Tibial artery (tissue), 4 donors: ENCODE measurements at regions not wholly inside any gene's neighbourhood (a gene's known extent, or its start where the extent isn't known, plus 50 kb on each side); places are given as distances from the start of the nearest gene placed in this dataset.
"Not testable (repeated sequence)": the region's sequence is repeated elsewhere in the genome, so short reads cannot be mapped to it uniquely, and the experiment has no call there.

Experiments
- DNase-seq, 2 donors: peaks; one replicate each; pipeline ENCODE4 v3.0.0-alpha.2; 2019
- H3K27ac ChIP-seq, 2 donors: fragments of 200-600 bp; sonication (generic) in 1 of 2; 1 replicate in 1 of 2; 2 replicates in 1 of 2; pipeline ENCODE4 v1.5.1; 2018 to 2019; ENCODE audit warnings: mild to moderate bottlenecking in 1 of 2
- H3K27me3 ChIP-seq, 2 donors: fragments of 200-600 bp; sonication (generic) in 1 of 2; one replicate each; pipeline versions ENCODE4 v1.5.1 to v1.6.0; 2016 to 2019
- H3K36me3 ChIP-seq, 3 donors: fragments of 200-600 bp; sonication (generic) in 2 of 3; one replicate each; pipeline ENCODE4 v1.5.1; 2016 to 2019; ENCODE audit warnings: mild to moderate bottlenecking in 2 of 3
- H3K4me1 ChIP-seq, 4 donors: fragments of 200-600 bp; sonication (generic) in 2 of 4; 1 replicate in 3 of 4; 2 replicates in 1 of 4; pipeline ENCODE4 v1.5.1; 2016 to 2019
- H3K4me3 ChIP-seq, 2 donors: fragments of 200-600 bp; sonication (generic) in 1 of 2; 1 replicate in 1 of 2; 2 replicates in 1 of 2; pipeline ENCODE4 v1.5.1; 2018 to 2019; ENCODE audit warnings: mild to moderate bottlenecking in 2 of 2
- H3K9me3 ChIP-seq, 3 donors: fragments of 200-600 bp; sonication (generic) in 1 of 3; one replicate each; pipeline ENCODE4 v1.5.1; 2016 to 2019
- intact Hi-C: fragments of 100-400 bp; cut with DNase I; formaldehyde crosslinking; loops from one replicate; pipeline ENCODE4 v1.15.0; 2023; ENCODE audit warnings: low total_unique reads
- TF ChIP-seq, protein P1 (sequence below), 2 experiments: fragments of 200-600 bp in 1 of 2; fragments of 450-650 bp in 1 of 2; IDR thresholded peaks; one replicate each; pipeline ENCODE4 v1.5.1; 2017 to 2019; ENCODE audit warnings: antibody characterized with exemption in 2 of 2, mild to moderate bottlenecking in 1 of 2, moderate library complexity in 1 of 2

DNA sequence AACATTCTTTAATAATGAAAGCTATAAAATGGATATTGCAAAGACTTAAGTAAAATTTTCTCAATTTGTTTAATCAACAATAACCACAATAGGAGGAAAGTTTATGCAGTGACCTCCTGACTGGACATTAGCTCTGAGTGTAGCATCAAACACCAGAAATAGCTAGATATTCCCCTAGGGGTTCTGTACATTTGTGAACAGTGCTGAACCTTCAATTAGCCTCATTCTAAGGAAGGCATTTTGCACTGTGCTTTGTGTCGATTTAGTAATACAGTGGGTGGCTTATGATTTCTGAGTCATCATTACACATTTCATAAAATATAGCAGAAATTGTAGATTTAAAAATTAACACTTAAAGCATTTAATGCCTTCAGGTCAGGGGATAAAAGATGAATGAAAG lies 367.3 kb upstream of the PCDH15 start:
- Histone ChIP-seq H3K4me3 (no peak overlapping the region), H3K27ac (no peak overlapping the region), H3K27me3 (no peaks in the 10 kb centered on the region), H3K9me3 (no peaks in the 10 kb centered on the region), H3K36me3 (no peaks in the 10 kb centered on the region), H3K4me1 (no peaks in the 10 kb centered on the region)
- DNase-seq: no peak
- TF ChIP-seq, protein P1, sequence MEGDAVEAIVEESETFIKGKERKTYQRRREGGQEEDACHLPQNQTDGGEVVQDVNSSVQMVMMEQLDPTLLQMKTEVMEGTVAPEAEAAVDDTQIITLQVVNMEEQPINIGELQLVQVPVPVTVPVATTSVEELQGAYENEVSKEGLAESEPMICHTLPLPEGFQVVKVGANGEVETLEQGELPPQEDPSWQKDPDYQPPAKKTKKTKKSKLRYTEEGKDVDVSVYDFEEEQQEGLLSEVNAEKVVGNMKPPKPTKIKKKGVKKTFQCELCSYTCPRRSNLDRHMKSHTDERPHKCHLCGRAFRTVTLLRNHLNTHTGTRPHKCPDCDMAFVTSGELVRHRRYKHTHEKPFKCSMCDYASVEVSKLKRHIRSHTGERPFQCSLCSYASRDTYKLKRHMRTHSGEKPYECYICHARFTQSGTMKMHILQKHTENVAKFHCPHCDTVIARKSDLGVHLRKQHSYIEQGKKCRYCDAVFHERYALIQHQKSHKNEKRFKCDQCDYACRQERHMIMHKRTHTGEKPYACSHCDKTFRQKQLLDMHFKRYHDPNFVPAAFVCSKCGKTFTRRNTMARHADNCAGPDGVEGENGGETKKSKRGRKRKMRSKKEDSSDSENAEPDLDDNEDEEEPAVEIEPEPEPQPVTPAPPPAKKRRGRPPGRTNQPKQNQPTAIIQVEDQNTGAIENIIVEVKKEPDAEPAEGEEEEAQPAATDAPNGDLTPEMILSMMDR (IDR thresholded peaks at IDR 0.05): no peak
- intact Hi-C loops: no loop called here

DNA sequence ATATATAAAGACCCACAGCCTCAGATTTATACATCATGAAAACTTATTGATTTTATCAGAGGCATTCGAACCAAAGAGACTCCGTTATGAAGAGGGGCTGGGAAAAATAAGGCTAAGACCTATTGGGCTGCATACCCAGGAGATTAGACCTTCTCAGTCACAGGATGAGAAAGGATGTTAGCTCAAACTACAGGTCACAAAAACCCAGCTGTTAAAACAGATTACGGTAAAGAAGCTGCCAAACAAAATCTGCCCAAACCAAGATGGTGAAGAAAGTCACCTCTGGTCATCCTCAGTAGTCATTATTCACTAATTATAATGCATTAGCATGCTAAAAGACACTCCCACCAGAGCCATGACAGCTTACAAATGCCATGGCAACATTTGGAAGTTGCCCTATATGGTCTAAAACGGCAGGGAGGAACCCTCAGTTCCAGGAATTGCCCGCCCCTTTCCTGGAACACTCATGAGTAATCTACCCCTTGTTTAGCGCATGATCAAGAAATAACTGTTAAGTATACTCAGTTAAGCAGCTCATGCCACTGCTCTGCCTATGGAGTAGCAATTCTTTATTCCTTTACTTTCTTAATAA lies 362.5 kb upstream of the PCDH15 start:
- Histone ChIP-seq H3K9me3 (no peaks in the 10 kb centered on the region), H3K36me3 (no peaks in the 10 kb centered on the region), H3K27ac (no peak overlapping the region), H3K4me3 (no peak overlapping the region), H3K4me1 (no peaks in the 10 kb centered on the region), H3K27me3 (no peaks in the 10 kb centered on the region)
- intact Hi-C loops: no loop called here
- TF ChIP-seq, protein P1 (IDR thresholded peaks at IDR 0.05): no peak
- no peak for DNase-seq

DNA sequence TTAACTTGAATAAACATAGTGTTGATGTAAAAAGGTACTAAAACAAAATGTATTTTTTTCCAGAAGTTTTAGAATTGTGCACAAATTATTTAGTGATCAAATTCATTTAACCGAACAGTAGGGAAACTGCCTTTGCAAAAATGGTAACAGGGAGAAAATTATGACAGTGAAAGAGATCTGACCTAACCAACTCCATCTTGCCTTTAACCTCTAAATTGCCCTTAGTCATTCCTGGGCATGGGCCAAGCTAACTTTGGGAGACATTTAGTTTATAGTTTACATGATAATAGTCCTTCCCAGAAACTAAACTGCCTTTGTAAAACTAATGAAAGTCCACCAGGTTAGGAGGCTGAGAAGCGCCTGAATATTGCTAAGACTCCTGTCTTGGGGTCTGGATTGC lies 361.3 kb upstream of the PCDH15 start:
- DNase-seq, H3K4me3 ChIP-seq, H3K4me1 ChIP-seq, H3K9me3 ChIP-seq, H3K27ac ChIP-seq, H3K36me3 ChIP-seq, intact Hi-C loops, H3K27me3 ChIP-seq: not testable (repeated sequence)

DNA sequence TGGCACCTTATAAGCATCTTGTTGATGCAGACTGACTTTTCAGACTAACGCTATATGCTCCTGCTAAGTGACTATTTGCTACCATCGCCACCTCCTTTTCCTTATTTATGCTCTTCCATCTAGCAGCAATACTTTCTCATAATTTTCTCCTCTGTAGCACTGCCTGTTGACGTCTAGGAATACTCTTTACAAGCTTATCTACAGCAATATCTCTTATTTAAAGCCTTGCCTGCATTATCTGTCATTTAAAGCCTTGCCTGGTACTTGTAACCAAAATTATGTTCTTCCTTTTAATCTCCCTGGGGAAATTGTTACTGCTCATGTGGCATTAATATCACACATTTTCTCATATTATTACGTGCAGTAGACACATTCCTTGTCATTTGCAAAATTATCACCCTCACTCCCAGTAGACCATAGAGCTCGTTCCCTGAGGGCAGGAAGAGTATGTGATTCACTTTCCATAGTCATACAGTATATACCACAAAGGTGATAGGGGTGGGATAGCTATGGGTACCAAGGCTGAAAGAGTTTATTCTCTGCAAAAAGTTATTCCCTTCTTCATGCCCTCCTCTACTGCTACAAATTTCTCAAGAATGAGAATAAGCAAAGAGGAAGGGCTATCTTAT lies 359.7 kb upstream of the PCDH15 start:
- TF ChIP-seq, protein P1 (IDR thresholded peaks at IDR 0.05): no peak
- intact Hi-C loops: no loop called here
- DNase-seq: no peak
- Histone ChIP-seq H3K27me3 (no peaks in the 10 kb centered on the region), H3K27ac (no peak overlapping the region), H3K9me3 (no peaks in the 10 kb centered on the region), H3K36me3 (no peaks in the 10 kb centered on the region), H3K4me3 (no peak overlapping the region), H3K4me1 (no peaks in the 10 kb centered on the region)

DNA sequence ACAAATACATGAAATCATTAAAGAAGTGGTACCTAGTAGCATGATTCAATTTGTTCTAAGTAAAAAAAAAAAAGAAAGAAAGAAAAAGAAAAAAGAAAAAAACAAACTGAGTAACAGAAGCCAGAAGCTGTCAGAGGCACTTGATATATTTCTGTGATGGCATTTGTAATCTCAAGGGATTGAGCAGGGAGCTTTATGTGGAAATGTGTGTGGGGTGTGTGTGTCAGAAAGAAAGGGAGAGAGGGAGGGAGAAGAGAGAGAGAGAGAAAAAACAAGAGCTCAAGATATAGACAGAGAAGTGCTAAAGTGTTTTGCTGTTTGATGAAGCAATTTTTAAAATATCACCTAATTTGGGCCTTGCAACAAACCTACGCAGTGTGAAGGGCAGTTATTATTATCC lies 357.6 kb upstream of the PCDH15 start:
- DNase-seq: no peak
- no peaks in the 10 kb centered on the region for H3K27me3 ChIP-seq
- H3K9me3 ChIP-seq: no peaks in the 10 kb centered on the region
- no peaks in the 10 kb centered on the region for H3K4me1 ChIP-seq
- no peak overlapping the region for H3K4me3 ChIP-seq
- TF ChIP-seq, protein P1 (IDR thresholded peaks at IDR 0.05): no peak
- no peaks in the 10 kb centered on the region for H3K36me3 ChIP-seq
- H3K27ac ChIP-seq: no peak overlapping the region
- intact Hi-C loops: no loop called here

DNA sequence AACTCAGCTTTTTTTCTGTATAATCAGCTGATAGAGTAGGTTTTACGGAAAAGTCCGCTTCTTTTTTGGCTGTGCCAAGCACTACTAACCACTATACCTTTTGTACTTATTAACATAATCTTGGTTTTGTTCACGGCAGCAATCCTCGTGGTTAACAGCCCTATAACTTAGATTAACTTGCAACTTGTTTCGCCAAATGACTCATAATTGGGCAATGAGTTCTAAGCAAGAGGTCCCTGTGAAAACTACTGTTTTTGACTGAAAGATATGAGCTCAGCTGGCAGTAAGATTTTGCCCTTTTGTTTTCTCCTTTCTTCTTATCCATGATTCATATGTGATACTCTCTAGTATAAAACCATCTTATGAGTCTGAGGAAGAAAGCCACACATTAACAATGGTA lies 345.0 kb upstream of the PCDH15 start:
- no peaks in the 10 kb centered on the region for H3K36me3 ChIP-seq
- no peak overlapping the region for H3K27ac ChIP-seq
- H3K4me1 ChIP-seq: no peaks in the 10 kb centered on the region
- no peaks in the 10 kb centered on the region for H3K9me3 ChIP-seq
- TF ChIP-seq, protein P1 (IDR thresholded peaks at IDR 0.05): no peak
- no peak overlapping the region for H3K4me3 ChIP-seq
- H3K27me3 ChIP-seq: no peaks in the 10 kb centered on the region
- DNase-seq: no peak
- intact Hi-C loops: no loop called here
